DOHH2 (cell line): ENCODE measurements at regions not wholly inside any gene's neighbourhood (a gene's known extent, or its start where the extent isn't known, plus 50 kb on each side); places are given as distances from the start of the nearest gene placed in this dataset.

Experiments used
- H3F3A ChIP-seq: fragments of 200-600 bp; sonication (generic), shearing (Covaris generic); 2 replicates; pipeline ENCODE4 v1.6.0; 2016; ENCODE audit warnings: antibody characterized with exemption, mild to moderate bottlenecking; ENCODE audit not compliant: control insufficient read depth, insufficient read depth
- H3K27ac ChIP-seq: fragments of 200-600 bp; sonication (generic); 2 replicates; pipeline ENCODE4 v1.5.1; 2014; ENCODE audit warnings: low read depth, mild to moderate bottlenecking, low read length, moderate library complexity
- H3K27me3 ChIP-seq: fragments of 200-600 bp; sonication (generic); 2 replicates; pipeline ENCODE4 v1.6.1; 2014; ENCODE audit warnings: mild to moderate bottlenecking, low read length, mixed read lengths; ENCODE audit not compliant: control insufficient read depth
- H3K36me3 ChIP-seq: fragments of 200-600 bp; sonication (generic); 2 replicates; pipeline ENCODE4 v1.6.1; 2014; ENCODE audit warnings: mild to moderate bottlenecking, low read length, moderate library complexity, mixed read lengths; ENCODE audit not compliant: control insufficient read depth
- H3K4me1 ChIP-seq: fragments of 200-600 bp; sonication (generic); 2 replicates; pipeline ENCODE4 v1.6.1; 2014; ENCODE audit warnings: mild to moderate bottlenecking, low read length, mixed read lengths; ENCODE audit not compliant: control insufficient read depth
- H3K4me2 ChIP-seq: fragments of 200-600 bp; sonication (generic); 2 replicates; pipeline ENCODE4 v1.6.0; 2014; ENCODE audit warnings: mild to moderate bottlenecking, low read length, moderate library complexity
- H3K4me3 ChIP-seq: fragments of 200-600 bp; sonication (generic); 2 replicates; pipeline ENCODE4 v1.5.1; 2014; ENCODE audit warnings: mild to moderate bottlenecking, low read length, mixed read lengths
- H3K79me2 ChIP-seq: fragments of 200-600 bp; sonication (generic); 2 replicates; pipeline ENCODE4 v1.6.1; 2014; ENCODE audit warnings: mild to moderate bottlenecking, low read length, mixed read lengths; ENCODE audit not compliant: control insufficient read depth
- H3K9me2 ChIP-seq: fragments of 200-600 bp; sonication (generic); replicated peaks from 2 replicates; pipeline ENCODE4 v1.6.1; 2014; ENCODE audit warnings: mild to moderate bottlenecking, low read length, mixed read lengths; ENCODE audit not compliant: control insufficient read depth
- H3K9me3 ChIP-seq: fragments of 200-600 bp; sonication (generic); 2 replicates; pipeline ENCODE4 v1.6.1; 2014; ENCODE audit warnings: antibody characterized with exemption, low read length, mixed read lengths; ENCODE audit not compliant: control insufficient read depth, insufficient read depth
- H4K20me1 ChIP-seq: fragments of 200-600 bp; sonication (generic); 2 replicates; pipeline ENCODE4 v1.6.0; 2014; ENCODE audit warnings: low read depth, mild to moderate bottlenecking, antibody characterized with exemption, low read length, moderate library complexity; ENCODE audit not compliant: control insufficient read depth, insufficient read depth
- EZH2phosphoT487 ChIP-seq: fragments of 200-600 bp; sonication (generic); IDR thresholded peaks from 2 replicates; pipeline ENCODE4 v1.6.1; 2017; ENCODE audit warnings: borderline replicate concordance, mild to moderate bottlenecking, antibody characterized with exemption, low read length, moderate library complexity, mixed read lengths
- TF ChIP-seq, protein P1 (sequence below): fragments of 200-600 bp; sonication (generic); IDR thresholded peaks from one replicate; pipeline ENCODE4 v1.5.1; 2014; ENCODE audit warnings: antibody characterized with exemption, mild to moderate bottlenecking, low read depth, low read length; ENCODE audit not compliant: poor library complexity, severe bottlenecking

- Histone ChIP-seq H3K4me1 (no peaks in the 10 kb centered on the region), H3K27me3 (no peaks in the 10 kb centered on the region), H3K9me3 (no peaks in the 10 kb centered on the region), H3K4me3 (no peak overlapping the region), H3K79me2 (no peaks in the 10 kb centered on the region), H3F3A (no peaks in the 10 kb centered on the region), H3K4me2 (no peak overlapping the region), H4K20me1 (no peaks in the 10 kb centered on the region), H3K27ac (no peak overlapping the region), H3K36me3 (no peaks in the 10 kb centered on the region), H3K9me2 (no peaks in the 10 kb centered on the region)
- no peak for TF ChIP-seq EZH2phosphoT487
- TF ChIP-seq, protein P1, sequence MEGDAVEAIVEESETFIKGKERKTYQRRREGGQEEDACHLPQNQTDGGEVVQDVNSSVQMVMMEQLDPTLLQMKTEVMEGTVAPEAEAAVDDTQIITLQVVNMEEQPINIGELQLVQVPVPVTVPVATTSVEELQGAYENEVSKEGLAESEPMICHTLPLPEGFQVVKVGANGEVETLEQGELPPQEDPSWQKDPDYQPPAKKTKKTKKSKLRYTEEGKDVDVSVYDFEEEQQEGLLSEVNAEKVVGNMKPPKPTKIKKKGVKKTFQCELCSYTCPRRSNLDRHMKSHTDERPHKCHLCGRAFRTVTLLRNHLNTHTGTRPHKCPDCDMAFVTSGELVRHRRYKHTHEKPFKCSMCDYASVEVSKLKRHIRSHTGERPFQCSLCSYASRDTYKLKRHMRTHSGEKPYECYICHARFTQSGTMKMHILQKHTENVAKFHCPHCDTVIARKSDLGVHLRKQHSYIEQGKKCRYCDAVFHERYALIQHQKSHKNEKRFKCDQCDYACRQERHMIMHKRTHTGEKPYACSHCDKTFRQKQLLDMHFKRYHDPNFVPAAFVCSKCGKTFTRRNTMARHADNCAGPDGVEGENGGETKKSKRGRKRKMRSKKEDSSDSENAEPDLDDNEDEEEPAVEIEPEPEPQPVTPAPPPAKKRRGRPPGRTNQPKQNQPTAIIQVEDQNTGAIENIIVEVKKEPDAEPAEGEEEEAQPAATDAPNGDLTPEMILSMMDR: no peak
Measured at GRCh38 chr4:24219209-24219608, 329.4 kb upstream of the PPARGC1A start.

- H3F3A ChIP-seq: no peaks in the 10 kb centered on the region
- no peak overlapping the region for H3K4me2 ChIP-seq
- no peak overlapping the region for H3K4me3 ChIP-seq
- H3K9me3 ChIP-seq: no peaks in the 10 kb centered on the region
- no peaks in the 10 kb centered on the region for H4K20me1 ChIP-seq
- H3K79me2 ChIP-seq: no peaks in the 10 kb centered on the region
- H3K4me1 ChIP-seq: no peaks in the 10 kb centered on the region
- H3K36me3 ChIP-seq: no peaks in the 10 kb centered on the region
- no peaks in the 10 kb centered on the region for H3K9me2 ChIP-seq
- H3K27ac ChIP-seq: no peak overlapping the region
- TF ChIP-seq, protein P1: no peak
- no peak for TF ChIP-seq EZH2phosphoT487
- no peaks in the 10 kb centered on the region for H3K27me3 ChIP-seq
Measured at GRCh38 chr4:24218566-24218965, 328.7 kb upstream of the PPARGC1A start.

- Histone ChIP-seq H3K27ac (no peak overlapping the region), H3K9me2 (no peaks in the 10 kb centered on the region), H3K4me2 (no peak overlapping the region), H3K79me2 (no peaks in the 10 kb centered on the region), H3K9me3 (no peaks in the 10 kb centered on the region), H3K36me3 (no peaks in the 10 kb centered on the region), H3K4me3 (no peak overlapping the region), H3F3A (no peaks in the 10 kb centered on the region), H3K4me1 (no peaks in the 10 kb centered on the region), H4K20me1 (no peaks in the 10 kb centered on the region), H3K27me3 (no peaks in the 10 kb centered on the region)
- TF ChIP-seq, protein P1: no peak
- TF ChIP-seq EZH2phosphoT487: no peak
Measured at GRCh38 chr4:24214796-24215195, 324.9 kb upstream of the PPARGC1A start.

DNA sequence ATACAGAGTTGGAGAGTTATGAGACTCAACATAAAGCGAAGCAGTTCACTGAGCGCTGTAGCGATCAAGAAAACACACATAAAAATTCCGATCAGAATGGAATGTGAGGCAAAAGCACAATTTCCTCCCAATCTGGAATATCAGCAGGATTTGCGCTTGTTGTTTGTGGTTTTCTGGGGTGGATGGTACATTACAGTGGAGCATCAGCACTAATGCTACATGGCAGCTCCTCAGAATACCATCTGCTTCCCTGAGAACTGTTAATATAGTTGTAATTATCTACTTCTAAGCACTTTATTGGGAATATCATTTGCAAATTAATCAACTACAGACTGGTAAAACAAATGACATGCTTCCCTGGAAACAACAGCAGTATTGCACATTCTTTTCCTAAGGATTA is 324.1 kb upstream of the PPARGC1A start:
- Histone ChIP-seq H3K36me3 (no peaks in the 10 kb centered on the region), H3K79me2 (no peaks in the 10 kb centered on the region), H3K27ac (no peak overlapping the region), H3K4me3 (no peak overlapping the region), H3F3A (no peaks in the 10 kb centered on the region), H4K20me1 (no peaks in the 10 kb centered on the region), H3K4me1 (no peaks in the 10 kb centered on the region), H3K4me2 (no peak overlapping the region), H3K9me3 (no peaks in the 10 kb centered on the region), H3K9me2 (no peaks in the 10 kb centered on the region), H3K27me3 (no peaks in the 10 kb centered on the region)
- TF ChIP-seq EZH2phosphoT487: no peak
- TF ChIP-seq, protein P1: no peak
